Right atrium auricular region (tissue), 2 donors: ENCODE measurements at regions not wholly inside any gene's neighbourhood (a gene's known extent, or its start where the extent isn't known, plus 50 kb on each side); places are given as distances from the start of the nearest gene placed in this dataset.

Source experiments
- DNase-seq: peaks from one replicate; pipeline ENCODE4 v3.0.0-alpha.2; 2019; ENCODE audit warnings: low spot score
- H3K27ac ChIP-seq, 2 donors: fragments of 200-600 bp; sonication (generic); 1 replicate in 1 of 2; 2 replicates in 1 of 2; pipeline ENCODE4 v1.5.1; 2016 to 2019
- H3K27me3 ChIP-seq, 2 donors: fragments of 200-600 bp; sonication (generic); one replicate each; pipeline versions ENCODE4 v1.5.1 to v1.6.0; 2017 to 2019
- H3K36me3 ChIP-seq: fragments of 200-600 bp; sonication (generic); one replicate; pipeline ENCODE4 v1.5.1; 2016
- H3K4me1 ChIP-seq, 2 donors: fragments of 200-600 bp; sonication (generic); one replicate each; pipeline versions ENCODE4 v1.5.1 to v1.6.0; 2017 to 2019
- H3K4me3 ChIP-seq, 2 donors: fragments of 200-600 bp; sonication (generic); 1 replicate in 1 of 2; 2 replicates in 1 of 2; pipeline ENCODE4 v1.5.1; 2017 to 2019; ENCODE audit warnings: mild to moderate bottlenecking in 1 of 2, moderate library complexity in 1 of 2
- H3K9me3 ChIP-seq, 2 donors: fragments of 200-600 bp; sonication (generic); one replicate each; pipeline ENCODE4 v1.5.1; 2019
- TF ChIP-seq, protein P1 (sequence below), 2 donors: fragments of 200-600 bp; sonication (generic); IDR thresholded peaks; one replicate each; pipeline ENCODE4 v1.5.1; 2019; ENCODE audit warnings: antibody characterized with exemption in 2 of 2

DNA sequence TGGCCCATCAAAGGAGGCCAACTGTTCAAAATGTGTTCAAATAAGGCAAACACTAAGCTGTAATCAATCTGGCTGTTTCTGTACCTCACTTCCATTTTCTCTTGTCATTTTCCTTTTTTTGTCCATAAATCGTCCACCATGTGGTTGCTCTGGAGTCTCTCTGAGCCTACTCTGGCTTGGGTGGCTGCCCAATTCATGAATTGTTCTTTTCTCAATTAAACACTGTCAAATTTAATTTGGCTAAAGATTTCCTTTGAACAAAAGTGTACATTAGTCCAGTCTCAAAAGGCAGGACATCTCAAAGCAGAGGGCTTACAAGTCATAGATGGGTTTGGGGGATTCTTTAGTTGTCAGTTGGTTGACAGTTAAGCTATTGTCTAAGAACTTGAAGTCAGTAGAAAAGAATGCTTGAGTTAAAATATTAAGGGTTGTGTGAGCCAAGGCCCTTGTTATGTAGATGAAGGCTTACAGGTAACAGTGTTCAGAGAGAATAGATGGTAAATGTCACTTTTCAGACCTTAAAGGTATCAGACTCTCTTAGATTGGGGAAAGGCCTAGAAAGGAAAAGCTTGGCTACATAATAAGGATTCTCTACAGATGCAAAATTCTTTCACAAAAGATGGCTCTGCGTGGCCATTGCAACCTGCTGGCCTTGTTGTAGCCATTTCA lies 831.2 kb upstream of the CDH2 start:
- Histone ChIP-seq H3K9me3 (no peaks in the 10 kb centered on the region), H3K36me3 (no peaks in the 10 kb centered on the region), H3K27me3 (no peaks in the 10 kb centered on the region), H3K4me3 (no peak overlapping the region), H3K4me1 (no peaks in the 10 kb centered on the region), H3K27ac (no peak overlapping the region)
- DNase-seq: no peak
- TF ChIP-seq, protein P1, sequence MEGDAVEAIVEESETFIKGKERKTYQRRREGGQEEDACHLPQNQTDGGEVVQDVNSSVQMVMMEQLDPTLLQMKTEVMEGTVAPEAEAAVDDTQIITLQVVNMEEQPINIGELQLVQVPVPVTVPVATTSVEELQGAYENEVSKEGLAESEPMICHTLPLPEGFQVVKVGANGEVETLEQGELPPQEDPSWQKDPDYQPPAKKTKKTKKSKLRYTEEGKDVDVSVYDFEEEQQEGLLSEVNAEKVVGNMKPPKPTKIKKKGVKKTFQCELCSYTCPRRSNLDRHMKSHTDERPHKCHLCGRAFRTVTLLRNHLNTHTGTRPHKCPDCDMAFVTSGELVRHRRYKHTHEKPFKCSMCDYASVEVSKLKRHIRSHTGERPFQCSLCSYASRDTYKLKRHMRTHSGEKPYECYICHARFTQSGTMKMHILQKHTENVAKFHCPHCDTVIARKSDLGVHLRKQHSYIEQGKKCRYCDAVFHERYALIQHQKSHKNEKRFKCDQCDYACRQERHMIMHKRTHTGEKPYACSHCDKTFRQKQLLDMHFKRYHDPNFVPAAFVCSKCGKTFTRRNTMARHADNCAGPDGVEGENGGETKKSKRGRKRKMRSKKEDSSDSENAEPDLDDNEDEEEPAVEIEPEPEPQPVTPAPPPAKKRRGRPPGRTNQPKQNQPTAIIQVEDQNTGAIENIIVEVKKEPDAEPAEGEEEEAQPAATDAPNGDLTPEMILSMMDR (IDR thresholded peaks at IDR 0.05): no peak

DNA sequence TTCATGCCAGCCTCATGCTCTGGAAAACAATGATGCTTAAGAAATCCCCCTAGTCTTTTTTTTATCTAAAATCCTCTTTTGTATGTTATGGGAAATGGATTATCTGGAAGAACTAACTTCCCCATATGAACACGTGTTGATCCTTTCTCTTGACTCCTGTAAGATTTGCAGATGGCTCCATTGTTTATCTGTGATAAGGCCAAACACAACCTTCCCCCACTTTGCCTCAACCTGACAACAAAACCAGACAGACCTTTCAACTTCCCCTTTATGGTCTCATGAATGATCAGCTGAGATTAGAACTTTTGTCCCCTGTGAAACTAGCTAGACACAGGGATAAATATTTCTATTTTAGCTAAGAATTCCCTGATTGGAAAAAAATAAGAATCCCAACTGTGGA lies 828.0 kb upstream of the CDH2 start:
- Histone ChIP-seq H3K4me3 (no peak overlapping the region), H3K4me1 (no peaks in the 10 kb centered on the region), H3K27me3 (no peaks in the 10 kb centered on the region), H3K36me3 (no peaks in the 10 kb centered on the region), H3K27ac (no peak overlapping the region), H3K9me3 (no peaks in the 10 kb centered on the region)
- DNase-seq: no peak
- TF ChIP-seq, protein P1 (IDR thresholded peaks at IDR 0.05): no peak

DNA sequence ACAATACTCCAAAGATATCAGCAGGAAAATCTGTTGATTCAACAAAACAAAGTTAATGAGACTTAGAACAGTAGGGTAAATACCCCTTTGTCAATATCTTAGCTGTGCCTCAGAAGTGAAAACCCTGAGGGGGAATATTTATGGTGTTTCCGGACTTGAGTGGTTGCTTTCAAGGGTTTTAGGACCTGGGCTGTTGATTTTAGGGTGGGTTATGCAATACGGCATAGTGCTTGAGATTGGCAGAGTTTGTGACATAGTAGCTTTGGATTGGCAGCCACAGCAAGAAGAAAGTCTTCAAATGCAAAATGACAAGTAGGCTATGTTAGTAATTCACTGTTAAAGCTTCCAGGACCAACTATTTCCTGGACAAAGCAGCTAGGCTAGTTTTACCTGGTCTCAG lies 826.3 kb upstream of the CDH2 start:
- TF ChIP-seq, protein P1 (IDR thresholded peaks at IDR 0.05): no peak
- H3K27me3 ChIP-seq: no peaks in the 10 kb centered on the region
- H3K9me3 ChIP-seq: no peaks in the 10 kb centered on the region
- no peak overlapping the region for H3K27ac ChIP-seq
- no peaks in the 10 kb centered on the region for H3K36me3 ChIP-seq
- no peaks in the 10 kb centered on the region for H3K4me1 ChIP-seq
- H3K4me3 ChIP-seq: no peak overlapping the region
- DNase-seq: no peak

DNA sequence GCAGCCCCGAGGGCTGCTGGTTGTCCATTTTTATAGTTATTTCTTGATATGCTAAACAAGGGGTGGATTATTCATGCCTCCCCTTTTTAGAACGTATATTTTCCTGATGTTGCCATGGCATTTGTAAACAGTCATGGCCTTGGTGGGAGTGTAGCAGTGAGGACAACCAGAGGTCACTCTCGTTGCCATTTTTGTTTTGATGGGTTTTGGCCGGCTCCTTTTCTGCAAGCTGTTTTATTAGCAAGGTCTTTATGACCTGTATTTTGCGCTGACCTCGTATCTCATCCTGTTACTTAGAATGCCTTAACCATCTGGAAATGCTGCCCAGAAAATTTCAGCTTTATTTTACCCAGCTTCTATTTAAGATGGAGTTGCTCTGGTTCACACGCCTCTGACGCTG lies 825.8 kb upstream of the CDH2 start:
- Histone ChIP-seq H3K4me3 (no peak overlapping the region), H3K4me1 (no peaks in the 10 kb centered on the region), H3K27ac (no peak overlapping the region), H3K27me3 (no peaks in the 10 kb centered on the region), H3K9me3 (no peaks in the 10 kb centered on the region), H3K36me3 (no peaks in the 10 kb centered on the region)
- no peak for DNase-seq
- TF ChIP-seq, protein P1 (IDR thresholded peaks at IDR 0.05): no peak

DNA sequence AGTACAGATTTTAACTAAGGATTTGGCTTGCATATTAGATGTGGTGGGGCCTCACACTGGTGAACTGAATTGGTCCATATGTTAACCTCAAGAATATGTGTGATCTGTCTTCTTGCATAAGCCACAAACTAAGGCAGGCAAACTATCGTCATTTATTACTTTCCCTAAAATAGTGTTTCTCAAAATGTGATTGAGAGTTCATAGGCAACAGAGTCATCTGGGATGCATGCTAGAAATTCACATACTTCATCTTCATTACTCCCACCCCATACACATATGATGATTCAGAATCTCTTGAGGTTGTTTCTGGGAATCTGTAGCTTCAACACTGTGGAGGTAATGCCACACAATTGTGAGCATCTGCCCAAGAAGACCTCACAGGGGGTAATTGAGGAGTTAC lies 822.8 kb upstream of the CDH2 start:
- Histone ChIP-seq H3K27ac (no peak overlapping the region), H3K27me3 (no peaks in the 10 kb centered on the region), H3K36me3 (no peaks in the 10 kb centered on the region), H3K9me3 (no peaks in the 10 kb centered on the region), H3K4me3 (no peak overlapping the region), H3K4me1 (no peaks in the 10 kb centered on the region)
- DNase-seq: no peak
- TF ChIP-seq, protein P1 (IDR thresholded peaks at IDR 0.05): no peak

DNA sequence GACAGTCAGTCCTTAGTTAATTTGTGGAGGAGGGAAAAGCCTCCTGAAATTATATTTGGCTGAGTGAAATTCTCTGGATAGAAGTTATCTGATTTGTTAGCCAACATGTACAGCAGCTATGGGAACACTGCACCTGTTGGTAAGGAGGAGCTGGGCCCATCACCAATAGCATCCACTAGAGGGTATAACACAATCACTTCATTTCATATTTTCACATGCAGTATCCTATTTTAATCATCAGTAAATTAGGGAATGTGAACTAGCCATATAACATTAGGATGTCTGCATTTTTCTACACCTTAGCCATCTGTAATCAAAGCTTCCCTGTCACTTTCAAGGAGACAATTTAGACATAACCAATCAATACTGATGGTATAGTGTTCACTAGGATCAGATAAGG lies 818.4 kb upstream of the CDH2 start:
- no peaks in the 10 kb centered on the region for H3K36me3 ChIP-seq
- TF ChIP-seq, protein P1 (IDR thresholded peaks at IDR 0.05): no peak
- H3K4me1 ChIP-seq: no peaks in the 10 kb centered on the region
- H3K27me3 ChIP-seq: no peaks in the 10 kb centered on the region
- H3K9me3 ChIP-seq: no peaks in the 10 kb centered on the region
- no peak overlapping the region for H3K27ac ChIP-seq
- no peak overlapping the region for H3K4me3 ChIP-seq
- DNase-seq: no peak
